Kasumi-1 (cell line): ENCODE measurements at regions not wholly inside any gene's neighbourhood (a gene's known extent, or its start where the extent isn't known, plus 50 kb on each side); places are given as distances from the start of the nearest gene placed in this dataset.
"Not testable (repeated sequence)": the region's sequence is repeated elsewhere in the genome, so short reads cannot be mapped to it uniquely, and the experiment has no call there.

Source experiments
- DNase-seq, 2 experiments: peaks; one replicate each; lab custom pipeline; 2025; lab: John Stamatoyannopoulos, UW

DNA sequence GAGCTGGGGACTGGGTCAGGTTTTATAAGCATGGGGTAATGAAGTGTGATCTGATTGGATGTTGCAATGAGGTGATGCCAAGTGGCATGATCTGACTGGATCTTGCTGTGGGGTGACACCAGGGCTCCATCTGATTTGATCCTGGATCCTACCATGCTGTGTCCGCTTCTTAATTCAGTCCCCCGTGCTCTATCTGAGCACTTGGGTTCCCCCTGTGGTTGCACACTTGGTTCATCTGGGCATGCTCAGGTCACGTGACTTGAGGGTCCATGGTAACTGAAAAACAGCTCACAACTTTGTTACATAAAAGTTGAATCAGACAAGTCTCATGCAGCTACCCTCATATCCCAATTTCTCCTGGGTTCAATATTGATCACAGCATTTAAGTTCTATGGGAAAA is 448.6 kb upstream of the NRP1 start:
- no peak for DNase-seq

DNA sequence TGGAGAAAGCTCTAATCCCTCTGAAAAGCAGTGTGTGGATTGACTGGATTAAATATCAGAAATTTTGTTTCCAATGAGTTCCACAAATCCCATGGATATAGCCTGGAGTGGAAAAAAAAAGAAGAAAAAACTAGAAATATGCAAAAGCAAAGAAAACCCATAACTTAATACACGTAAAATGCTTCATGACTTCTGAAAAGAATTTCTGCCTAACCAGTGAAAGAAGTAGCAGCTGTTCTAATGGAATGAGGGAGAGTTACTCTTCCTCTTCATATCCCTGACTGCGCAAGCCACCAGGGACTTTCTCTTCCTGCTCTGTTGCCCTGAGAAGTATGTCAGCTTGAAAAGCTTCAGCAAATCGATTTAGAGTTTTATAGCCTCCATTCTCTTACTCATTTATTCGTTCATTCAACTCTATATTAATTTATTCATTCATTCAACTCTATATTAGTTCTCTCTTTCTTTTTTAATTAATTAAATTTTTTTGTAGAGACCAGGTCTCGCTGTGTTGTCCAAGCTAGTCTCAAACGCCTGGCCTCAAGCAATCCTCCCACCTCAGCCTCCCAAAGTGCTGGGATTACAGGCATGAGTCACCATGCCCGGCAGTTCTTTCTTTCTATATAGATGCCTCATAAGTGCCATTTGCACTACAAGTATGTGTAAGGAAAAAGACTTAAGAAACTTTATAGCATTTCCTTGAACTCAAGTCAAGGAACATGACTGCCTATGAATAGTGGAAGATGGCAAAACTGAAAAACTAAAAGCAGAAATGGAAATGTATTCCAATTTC is 447.3 kb upstream of the NRP1 start:
- no peak for DNase-seq

GRCh38 chr10:33780961-33781360 is 446.5 kb upstream of the NRP1 start:
- no peak for DNase-seq

- DNase-seq: no peak
Observed at GRCh38 chr10:33777223-33777622, 442.8 kb upstream of the NRP1 start.

DNA sequence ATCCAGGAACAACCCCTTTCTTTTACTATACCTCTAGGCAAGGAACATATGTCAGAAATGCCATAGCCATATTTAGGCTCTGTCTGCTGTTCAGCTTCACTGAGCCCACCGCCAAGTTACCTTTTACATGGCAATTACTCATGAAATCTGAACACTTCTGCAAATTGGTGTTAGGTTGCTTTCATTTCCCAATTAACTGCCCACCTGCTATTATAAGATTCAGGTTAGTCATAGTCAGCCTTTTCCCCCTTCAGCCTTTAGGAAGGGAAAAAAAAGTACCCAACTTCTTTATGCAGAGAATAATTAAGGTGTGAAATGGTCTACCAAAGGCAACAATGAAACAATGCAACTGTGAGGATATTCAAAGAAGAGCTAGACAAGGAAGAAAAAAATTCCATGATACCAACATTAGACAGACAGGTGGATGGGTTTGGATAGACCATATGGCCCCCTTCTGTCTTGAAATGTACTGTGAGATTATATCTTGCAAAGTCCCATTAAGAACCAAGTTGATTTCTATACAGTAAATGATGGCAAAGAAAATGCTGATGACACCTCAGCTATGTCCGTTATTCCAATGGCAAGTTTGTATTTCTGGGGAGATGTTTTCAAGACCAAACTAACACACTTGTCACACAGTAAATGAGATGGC is 442.1 kb upstream of the NRP1 start:
- DNase-seq: no peak

GRCh38 chr10:33774857-33775256 is 440.4 kb upstream of the NRP1 start:
- DNase-seq: no peak

DNA sequence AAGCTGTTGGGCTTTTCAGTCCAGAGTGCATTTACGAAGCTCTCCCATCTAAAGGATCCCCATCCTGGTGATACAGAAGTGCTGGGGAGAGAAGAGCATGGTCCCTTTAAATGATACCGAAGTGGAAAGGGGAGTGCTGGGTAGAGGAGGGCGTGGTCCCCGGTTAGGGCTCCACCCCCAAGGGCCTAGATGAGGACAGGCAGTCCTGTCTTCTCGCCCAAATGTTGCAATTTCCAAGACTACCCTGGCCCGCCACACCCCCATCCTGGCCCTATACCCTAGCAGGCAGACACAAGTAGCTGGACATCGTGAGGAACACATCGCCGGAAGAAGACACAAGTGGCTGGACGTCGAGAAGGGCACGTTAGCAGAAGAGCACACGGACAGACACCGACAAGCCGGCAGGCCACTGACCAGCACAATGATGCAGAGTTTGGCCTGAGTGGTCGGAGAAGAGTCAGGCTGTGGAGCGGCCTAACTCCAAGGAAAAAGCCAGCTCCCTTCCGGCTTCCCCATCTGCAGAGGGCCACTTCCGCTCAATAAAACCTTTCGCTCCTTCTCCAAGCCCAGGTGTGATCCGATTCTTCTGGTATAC is 439.5 kb upstream of the NRP1 start:
- no peak for DNase-seq

DNA sequence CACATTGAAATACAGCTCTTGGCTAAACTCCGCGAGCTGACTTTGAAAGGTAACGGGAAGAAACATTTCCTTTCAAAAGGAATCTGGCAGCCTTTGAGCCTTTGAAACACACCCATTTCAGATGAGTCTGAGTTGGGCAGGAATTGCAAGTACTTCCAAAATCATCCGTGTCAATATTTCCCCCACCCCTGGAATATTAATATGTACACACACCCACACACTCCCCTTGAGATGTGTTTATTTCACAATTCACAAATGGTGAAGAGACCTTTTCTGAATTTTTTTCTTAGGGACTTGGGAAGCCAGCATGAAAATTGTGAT is 438.7 kb upstream of the NRP1 start:
- DNase-seq: no peak

DNA sequence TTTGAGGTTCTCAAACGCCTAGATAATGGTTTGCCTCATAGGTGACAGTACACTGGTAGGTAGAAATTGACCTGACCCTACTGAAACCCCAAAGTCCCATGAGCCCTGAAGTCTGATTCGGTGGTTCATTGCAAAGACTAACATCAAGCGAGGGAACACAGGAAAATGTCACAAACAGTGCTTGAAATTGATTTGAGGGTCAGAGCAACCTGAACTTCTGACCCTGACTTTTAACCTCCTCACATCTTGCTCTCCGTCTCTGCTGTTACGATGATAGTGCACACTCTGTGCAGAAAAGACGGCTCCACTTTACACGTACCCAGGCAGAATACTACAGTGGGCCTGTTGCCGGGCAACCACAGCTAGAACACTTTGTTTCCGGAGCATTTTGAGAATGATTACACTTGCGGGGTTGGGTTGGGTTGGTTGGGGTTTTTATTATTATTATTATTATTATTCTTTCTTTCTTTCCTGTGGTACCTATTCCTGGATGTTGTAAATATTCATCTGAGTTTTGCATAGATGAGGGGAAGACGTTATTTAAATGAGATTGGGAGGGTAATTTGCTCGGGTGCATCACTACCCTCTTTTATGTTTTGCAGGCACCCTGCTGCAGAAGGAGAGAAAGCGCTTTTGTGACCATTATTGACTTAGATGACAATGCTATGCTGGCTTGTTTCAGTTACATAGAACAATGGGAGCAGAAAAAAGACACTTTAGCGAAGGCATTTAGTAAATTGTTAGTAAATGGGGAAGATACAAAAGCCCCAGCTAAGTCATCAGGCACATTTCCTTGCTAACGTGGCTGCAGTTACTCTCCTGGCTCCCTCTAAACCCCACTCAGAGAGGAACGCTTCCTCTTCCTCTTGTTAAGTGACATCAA is 438.1 kb upstream of the NRP1 start:
- DNase-seq: peak; percentile 34 to 61

DNA sequence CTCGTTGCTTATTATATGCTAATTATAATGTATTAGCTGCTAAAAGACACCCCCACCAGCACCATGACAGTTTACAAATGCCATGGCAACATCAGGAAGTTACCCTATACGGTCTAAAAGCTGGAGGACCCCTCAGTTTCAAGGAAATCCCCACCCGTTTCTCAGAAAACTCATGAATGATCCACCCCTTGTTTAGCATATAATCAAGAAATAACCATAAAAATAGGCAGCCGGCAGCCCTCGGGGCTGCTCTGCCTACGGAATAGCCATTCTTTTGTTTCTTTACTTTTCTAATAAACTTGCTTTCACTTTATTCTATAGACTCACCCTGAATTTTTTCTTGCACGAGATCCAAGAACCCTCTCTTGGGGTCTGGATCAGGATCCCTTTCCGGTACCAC is 437.4 kb upstream of the NRP1 start:
- DNase-seq: not testable (repeated sequence)

DNA sequence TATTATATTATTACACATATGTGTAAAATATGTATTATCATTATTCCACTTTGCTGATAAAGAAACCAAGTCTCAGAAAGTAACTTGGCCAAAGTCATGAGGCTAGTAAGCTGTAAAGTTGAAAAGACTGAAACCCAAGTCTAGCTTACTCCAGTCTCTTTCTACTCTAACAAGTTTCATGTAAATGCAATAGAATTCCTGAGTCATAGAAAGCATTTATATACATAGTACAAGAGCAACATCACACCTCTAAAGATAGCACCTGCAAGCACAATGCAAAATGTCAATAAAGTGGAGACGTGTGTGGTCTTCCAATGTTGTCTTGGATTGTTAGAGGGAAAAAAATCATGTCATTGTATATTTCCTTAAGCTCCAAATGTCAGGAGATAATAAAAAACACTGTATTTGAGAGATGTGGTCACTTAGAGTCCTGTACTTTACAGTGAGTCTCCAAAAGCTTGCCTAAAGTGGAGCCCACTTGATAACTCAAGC is 430.3 kb upstream of the NRP1 start:
- no peak for DNase-seq

- DNase-seq: no peak
Observed at GRCh38 chr10:33760056-33760943, 425.8 kb upstream of the NRP1 start.

- no peak for DNase-seq
Observed at GRCh38 chr10:33759191-33759590, 424.7 kb upstream of the NRP1 start.

DNA sequence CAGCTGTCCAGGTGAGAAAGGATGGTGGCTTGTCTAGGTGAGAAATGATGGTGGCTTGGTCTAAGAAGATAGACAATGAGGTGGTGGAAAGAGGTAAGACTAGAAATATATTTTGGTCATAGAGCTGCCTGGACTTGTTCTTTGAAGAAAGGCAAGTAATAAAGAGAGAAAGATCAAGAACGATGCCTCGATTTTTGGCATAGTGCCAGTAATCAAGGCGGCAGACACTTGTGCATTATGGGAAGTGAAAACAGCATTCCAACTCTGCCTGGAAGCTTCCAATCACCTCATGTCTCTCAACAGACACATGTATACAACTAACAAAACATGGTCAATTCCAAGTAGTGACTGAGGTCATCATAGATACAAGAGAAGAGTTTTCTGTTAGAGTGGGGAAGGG is 423.8 kb upstream of the NRP1 start:
- no peak for DNase-seq

GRCh38 chr10:33754052-33754451 is 419.6 kb upstream of the NRP1 start:
- DNase-seq: no peak

- no peak for DNase-seq
Observed at GRCh38 chr10:33753389-33753788, 418.9 kb upstream of the NRP1 start.

DNA sequence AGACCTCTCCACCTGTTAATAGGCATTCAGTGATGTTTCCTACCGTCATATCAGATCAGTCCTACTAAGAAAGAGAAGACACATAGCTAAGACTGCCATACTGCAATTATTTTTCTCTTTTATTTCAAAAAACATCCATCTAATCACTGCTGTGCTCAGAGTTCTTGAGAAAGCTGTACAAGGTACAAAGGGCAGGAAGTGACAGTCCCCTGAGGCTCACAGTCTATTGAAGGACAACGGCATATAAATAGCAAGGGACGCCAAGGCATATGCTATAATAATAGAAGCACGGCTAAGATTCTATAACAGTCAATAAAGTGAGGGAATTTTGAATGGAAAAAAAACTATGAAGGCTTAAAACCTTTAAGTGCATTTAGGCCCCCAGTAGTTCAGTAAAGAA is 415.3 kb upstream of the NRP1 start:
- no peak for DNase-seq

- DNase-seq: no peak
Observed at GRCh38 chr10:33749067-33749735, 414.7 kb upstream of the NRP1 start.

GRCh38 chr10:33746836-33747268 is 412.4 kb upstream of the NRP1 start:
- no peak for DNase-seq

DNA sequence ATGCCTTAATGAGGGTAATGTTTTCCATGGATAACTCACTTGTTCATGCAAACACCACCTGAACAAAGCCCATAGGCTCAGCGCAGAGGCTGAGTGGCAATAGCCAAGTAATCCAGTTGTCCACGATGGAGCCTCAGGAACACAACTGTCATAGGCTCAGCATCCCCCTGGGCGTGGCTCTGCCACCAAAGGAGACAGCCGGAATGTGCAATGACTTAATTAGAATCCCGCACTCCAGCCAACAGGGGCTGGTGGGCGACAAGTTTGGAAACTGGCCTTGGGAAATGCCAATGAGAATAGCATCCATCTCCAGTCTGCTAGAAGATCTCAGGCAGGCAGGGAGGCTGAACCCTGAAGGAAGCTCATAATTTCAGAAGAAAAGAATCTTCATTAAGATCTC is 411.7 kb upstream of the NRP1 start:
- no peak for DNase-seq

GRCh38 chr10:33743429-33743857 is 409.0 kb upstream of the NRP1 start:
- no peak for DNase-seq
